BLaER1 treated with 17β-estradiol and CSF1 and Interleukin-3, amounts not matched to agents 10 nM and 100 nM (cell line): ENCODE measurements at regions not wholly inside any gene's neighbourhood (a gene's known extent, or its start where the extent isn't known, plus 50 kb on each side); places are given as distances from the start of the nearest gene placed in this dataset.

Experiments
- H3K27ac ChIP-seq, 11 experiments: shearing (Covaris generic); formaldehyde crosslinking; 2 replicates each; pipeline ENCODE4 v1.8.1; 2022
- H3K27me3 ChIP-seq, 11 experiments: shearing (Covaris generic); formaldehyde crosslinking; 2 replicates each; pipeline ENCODE4 v1.8.1; 2022
- H3K36me3 ChIP-seq, 11 experiments: shearing (Covaris generic); formaldehyde crosslinking; 2 replicates each; pipeline ENCODE4 v1.8.1; 2022
- H3K4me1 ChIP-seq, 10 experiments: shearing (Covaris generic); formaldehyde crosslinking; 2 replicates each; pipeline ENCODE4 v1.8.1; 2022
- H3K4me2 ChIP-seq, 11 experiments: shearing (Covaris generic); formaldehyde crosslinking; 2 replicates each; pipeline ENCODE4 v1.8.1; 2022
- H3K4me3 ChIP-seq, 10 experiments: shearing (Covaris generic); formaldehyde crosslinking; 2 replicates each; pipeline ENCODE4 v1.8.1; 2022
- H3K9ac ChIP-seq, 11 experiments: shearing (Covaris generic); formaldehyde crosslinking; 2 replicates each; pipeline ENCODE4 v1.8.1; 2022
- H3K9me3 ChIP-seq, 11 experiments: shearing (Covaris generic); formaldehyde crosslinking; replicated peaks in 1 of 11; 2 replicates each; pipeline ENCODE4 v1.8.1; 2022
- H4K20me1 ChIP-seq, 11 experiments: shearing (Covaris generic); formaldehyde crosslinking; 2 replicates each; pipeline ENCODE4 v1.8.1; 2022
- Cebpa-rat ChIP-seq, 11 experiments: shearing (Covaris generic); IDR thresholded peaks; 2 replicates each; pipeline ENCODE4 v1.8.1; 2022

DNA sequence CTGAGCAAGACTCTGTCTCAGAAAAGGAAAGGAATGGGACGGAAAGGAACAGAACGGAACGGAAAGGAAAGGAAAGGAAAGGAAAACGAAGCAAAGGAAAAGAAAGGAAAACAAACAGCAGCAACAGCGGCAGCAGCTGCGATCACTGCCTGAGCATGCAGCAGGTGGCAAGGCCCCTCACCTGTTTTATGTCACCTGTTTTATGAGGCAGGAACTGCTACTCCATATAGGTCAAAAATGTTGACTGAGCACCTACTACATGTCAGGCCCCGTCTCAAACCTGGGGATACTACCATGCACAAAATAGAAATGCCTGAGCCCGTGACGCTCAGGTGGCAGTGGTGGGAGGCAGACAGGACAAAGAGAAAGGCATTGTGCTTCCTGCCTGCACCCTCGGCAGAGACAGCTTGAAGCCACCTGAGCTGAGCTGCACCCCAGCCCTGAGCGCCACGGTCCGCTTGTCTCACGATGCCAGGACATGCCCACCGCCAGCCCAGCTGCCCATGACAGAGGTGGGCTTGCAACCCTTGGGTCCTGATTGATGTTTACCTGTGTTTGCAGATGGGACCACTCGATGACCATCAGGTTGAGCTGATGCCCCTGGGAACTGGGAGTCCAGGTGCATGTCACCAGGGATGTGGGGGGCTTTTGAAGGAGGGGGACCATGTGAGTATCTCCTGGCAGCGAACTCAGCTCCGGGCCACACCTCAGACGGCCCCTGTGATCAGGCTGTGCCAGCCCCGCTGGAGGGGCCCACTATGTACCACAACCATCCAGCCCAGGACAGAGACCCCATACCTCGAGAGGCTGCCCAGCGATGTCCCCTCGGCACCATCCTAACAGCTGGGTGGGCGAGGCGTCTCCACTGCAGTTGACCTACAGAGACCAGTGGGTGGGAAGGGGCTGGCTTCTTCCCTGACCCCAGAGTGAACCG lies 77.4 kb downstream of the RMI2 start:
- H3K9me3 ChIP-seq: peaks cover 0 to 5% (median 3%) of the 10 kb centered on the region in 11 experiments; a peak in 9 of 22 replicates
- H3K36me3 ChIP-seq: no peaks in the 10 kb centered on the region
- H3K4me3 ChIP-seq: no peak overlapping the region
- peaks cover 0 to 10% (median 0%) of the 10 kb centered on the region in 11 experiments; a peak in 1 of 22 replicates for H3K27me3 ChIP-seq
- H3K4me2 ChIP-seq: peak overlapping the region; percentile 75 to 96 (median 91)
- no peaks in the 10 kb centered on the region for H4K20me1 ChIP-seq
- peak overlapping the region in 6 of 11 experiments; percentile 7 to 80 (median 68); a peak in 9 of 22 replicates for H3K27ac ChIP-seq
- peak overlapping the region in 1 of 11 experiments; percentile 26; a peak in 2 of 22 replicates for H3K9ac ChIP-seq
- no peak for TF ChIP-seq Cebpa-rat (IDR thresholded peaks at IDR 0.05)
- H3K4me1 ChIP-seq: peaks cover 17 to 48% (median 37%) of the 10 kb centered on the region in 10 experiments

GRCh38 chr16:11423315-11424117 lies 78.3 kb downstream of the RMI2 start:
- H3K36me3 ChIP-seq: no peaks in the 10 kb centered on the region
- H3K9me3 ChIP-seq: peaks cover 0 to 5% (median 3%) of the 10 kb centered on the region in 11 experiments; a peak in 9 of 22 replicates
- H3K4me1 ChIP-seq: peaks cover 17 to 54% (median 45%) of the 10 kb centered on the region in 10 experiments
- H3K4me3 ChIP-seq: peak overlapping the region in 1 of 10 experiments; percentile 8; a peak in 1 of 20 replicates
- H3K9ac ChIP-seq: peak overlapping the region in 10 of 11 experiments; percentile 9 to 68 (median 43); a peak in 17 of 22 replicates
- peak overlapping the region in 8 of 11 experiments; percentile 38 to 80 (median 64); a peak in 16 of 22 replicates for H3K27ac ChIP-seq
- H3K27me3 ChIP-seq: peaks cover 0 to 10% (median 0%) of the 10 kb centered on the region in 11 experiments; a peak in 1 of 22 replicates
- no peaks in the 10 kb centered on the region for H4K20me1 ChIP-seq
- no peak for TF ChIP-seq Cebpa-rat (IDR thresholded peaks at IDR 0.05)
- H3K4me2 ChIP-seq: peak overlapping the region; percentile 75 to 96 (median 91)

- H3K36me3 ChIP-seq: no peaks in the 10 kb centered on the region
- H3K4me2 ChIP-seq: peak overlapping the region; percentile 75 to 96 (median 91)
- TF ChIP-seq Cebpa-rat (IDR thresholded peaks at IDR 0.05): no peak
- H3K9me3 ChIP-seq: no peaks in the 10 kb centered on the region; a peak in 2 of 22 replicates
- peaks cover 0 to 10% (median 0%) of the 10 kb centered on the region in 11 experiments; a peak in 1 of 22 replicates for H3K27me3 ChIP-seq
- H3K4me1 ChIP-seq: peaks cover 17 to 57% (median 48%) of the 10 kb centered on the region in 10 experiments
- peak overlapping the region in 8 of 11 experiments; percentile 38 to 80 (median 64); a peak in 16 of 22 replicates for H3K27ac ChIP-seq
- H3K9ac ChIP-seq: peak overlapping the region in 10 of 11 experiments; percentile 9 to 68 (median 43); a peak in 17 of 22 replicates
- H3K4me3 ChIP-seq: no peak overlapping the region; a peak in 1 of 20 replicates
- H4K20me1 ChIP-seq: no peaks in the 10 kb centered on the region
These were observed 78.8 kb downstream of the RMI2 start for GRCh38 chr16:11424118-11424460.

- Histone ChIP-seq H3K4me2 (peak overlapping the region in 9 of 11 experiments; percentile 81 to 96 (median 91); a peak in 18 of 22 replicates), H3K9me3 (no peaks in the 10 kb centered on the region; a peak in 1 of 22 replicates), H3K36me3 (no peaks in the 10 kb centered on the region), H3K4me1 (peaks cover 17 to 57% (median 48%) of the 10 kb centered on the region in 10 experiments), H3K27me3 (peaks cover 0 to 10% (median 0%) of the 10 kb centered on the region in 11 experiments; a peak in 1 of 22 replicates), H3K9ac (0 out of 22 replicates have a peak overlapping the region, but pooled peaks of 1 of the 11 experiments have one; percentile 64), H3K4me3 (no peak overlapping the region), H3K27ac (no peak overlapping the region; a peak in 1 of 22 replicates), H4K20me1 (no peaks in the 10 kb centered on the region)
- TF ChIP-seq Cebpa-rat (IDR thresholded peaks at IDR 0.05): no peak
These were observed 79.9 kb downstream of the RMI2 start for GRCh38 chr16:11425140-11425539.

DNA sequence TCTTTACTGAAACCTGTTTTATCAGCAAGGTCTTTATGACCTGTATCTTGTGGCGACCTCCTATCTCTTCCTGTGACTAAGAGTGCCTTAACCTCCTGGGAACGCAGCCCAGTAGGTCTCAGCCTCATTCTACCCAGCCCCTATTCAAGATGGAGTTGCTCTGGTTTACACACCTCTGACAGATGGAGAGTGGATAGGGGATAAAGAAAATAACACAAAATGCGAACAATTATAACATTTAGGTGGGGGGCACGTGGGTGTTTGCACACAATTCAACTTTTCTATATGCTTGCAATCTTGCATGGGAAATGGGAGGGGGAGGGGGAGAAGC lies 83.3 kb downstream of the RMI2 start:
- TF ChIP-seq Cebpa-rat (IDR thresholded peaks at IDR 0.05): no peak
- Histone ChIP-seq H3K4me1 (peaks cover 8 to 43% (median 32%) of the 10 kb centered on the region in 10 experiments), H4K20me1 (no peaks in the 10 kb centered on the region), H3K4me3 (no peak overlapping the region), H3K27ac (no peak overlapping the region), H3K36me3 (no peaks in the 10 kb centered on the region), H3K9me3 (peaks cover 12 to 21% (median 16%) of the 10 kb centered on the region in 11 experiments; a peak in 20 of 22 replicates), H3K4me2 (peak overlapping the region in 8 of 11 experiments; percentile 8 to 47 (median 26); a peak in 11 of 22 replicates), H3K9ac (no peak overlapping the region), H3K27me3 (peaks cover 0 to 6% (median 0%) of the 10 kb centered on the region in 11 experiments; a peak in 1 of 22 replicates)

DNA sequence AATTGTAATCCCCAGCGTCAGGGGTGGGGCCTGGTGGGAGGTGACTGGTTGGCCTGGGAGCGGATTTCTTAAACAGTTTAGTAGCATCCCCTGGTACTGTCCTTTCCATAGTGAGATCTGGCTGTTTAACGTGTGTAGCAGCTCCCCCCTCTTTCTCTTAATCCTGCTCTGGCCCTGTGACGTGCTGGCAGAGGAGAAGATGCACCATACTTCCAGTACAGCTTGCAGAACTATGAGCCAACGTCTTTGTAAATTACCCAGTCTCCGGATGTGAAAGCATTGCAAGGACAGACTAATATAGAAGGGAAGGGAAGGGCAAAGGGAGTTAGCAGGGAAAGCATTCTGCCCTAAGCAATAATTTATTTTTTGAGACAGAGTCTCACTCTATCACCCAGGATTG lies 83.9 kb downstream of the RMI2 start:
- Histone ChIP-seq H3K27ac (no peak overlapping the region), H4K20me1 (no peaks in the 10 kb centered on the region), H3K4me1 (peaks cover 3 to 37% (median 27%) of the 10 kb centered on the region in 10 experiments), H3K36me3 (no peaks in the 10 kb centered on the region), H3K9ac (no peak overlapping the region), H3K27me3 (peaks cover 0 to 3% (median 0%) of the 10 kb centered on the region in 11 experiments; a peak in 1 of 22 replicates), H3K9me3 (peaks cover 12 to 24% (median 16%) of the 10 kb centered on the region in 11 experiments; a peak in 20 of 22 replicates), H3K4me2 (peak overlapping the region in 4 of 11 experiments; percentile 8 to 47 (median 31); a peak in 3 of 22 replicates), H3K4me3 (no peak overlapping the region)
- no peak for TF ChIP-seq Cebpa-rat (IDR thresholded peaks at IDR 0.05)

GRCh38 chr16:11429823-11430222 lies 84.6 kb downstream of the RMI2 start:
- Histone ChIP-seq H3K9me3 (peaks cover 12 to 24% (median 16%) of the 10 kb centered on the region in 11 experiments; a peak in 20 of 22 replicates), H3K4me3 (no peak overlapping the region), H3K4me2 (no peak overlapping the region), H3K9ac (no peak overlapping the region), H3K27me3 (no peaks in the 10 kb centered on the region), H3K36me3 (no peaks in the 10 kb centered on the region), H3K4me1 (peaks cover 0 to 30% (median 20%) of the 10 kb centered on the region in 10 experiments; a peak in 17 of 20 replicates), H4K20me1 (no peaks in the 10 kb centered on the region), H3K27ac (no peak overlapping the region)
- TF ChIP-seq Cebpa-rat (IDR thresholded peaks at IDR 0.05): no peak

DNA sequence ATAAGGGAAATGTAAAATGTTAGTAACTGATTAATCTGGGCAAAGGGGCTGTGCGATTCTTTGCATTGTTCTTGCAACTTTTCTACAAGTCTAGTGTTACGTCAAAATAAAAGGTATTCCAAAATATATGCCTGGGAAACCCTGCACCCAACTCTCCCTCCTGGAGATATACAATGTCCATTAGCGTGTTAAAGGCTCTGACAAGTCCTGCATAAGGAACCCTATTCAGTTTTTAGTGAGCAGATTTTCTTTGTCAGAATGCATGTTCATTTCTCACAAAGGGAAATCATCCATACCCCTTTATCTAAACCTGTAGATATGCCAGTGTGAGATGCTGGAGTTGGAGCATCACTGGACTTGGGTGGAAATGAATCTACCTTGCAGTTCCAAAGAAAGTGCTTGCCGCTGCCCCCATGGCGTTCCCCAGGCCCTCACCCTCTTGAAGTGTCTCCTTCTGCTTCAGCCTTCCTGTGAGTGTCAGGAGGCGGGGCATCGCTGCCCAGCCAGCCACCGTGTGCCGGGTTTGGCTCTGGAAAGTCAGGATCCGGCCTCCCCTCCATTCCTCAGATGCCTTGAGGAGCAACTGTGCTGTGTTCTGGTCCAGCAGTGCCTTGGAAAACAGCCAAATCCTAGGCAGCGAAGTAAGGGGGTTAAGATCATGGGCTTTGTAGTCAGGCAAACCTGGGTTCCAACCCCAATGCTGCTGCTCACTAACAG lies 85.5 kb downstream of the RMI2 start:
- Histone ChIP-seq H3K36me3 (no peaks in the 10 kb centered on the region), H3K9ac (no peak overlapping the region), H3K27me3 (no peaks in the 10 kb centered on the region), H3K4me3 (no peak overlapping the region), H3K27ac (no peak overlapping the region), H3K4me2 (no peak overlapping the region), H3K9me3 (peaks cover 12 to 24% (median 16%) of the 10 kb centered on the region in 11 experiments; a peak in 20 of 22 replicates), H3K4me1 (peaks cover 0 to 26% (median 15%) of the 10 kb centered on the region in 10 experiments; a peak in 11 of 20 replicates), H4K20me1 (no peaks in the 10 kb centered on the region)
- TF ChIP-seq Cebpa-rat (IDR thresholded peaks at IDR 0.05): no peak
